HG03039 (cell line): ENCODE measurements at regions not wholly inside any gene's neighbourhood (a gene's known extent, or its start where the extent isn't known, plus 50 kb on each side); places are given as distances from the start of the nearest gene placed in this dataset.
"Not testable (repeated sequence)": the region's sequence is repeated elsewhere in the genome, so short reads cannot be mapped to it uniquely, and the experiment has no call there.

Experiments used
- ATAC-seq: cut with Tn5 transposase; IDR thresholded peaks from one replicate; pipeline ENCODE4 v1.9.1; 2021; ENCODE audit warnings: mild to moderate bottlenecking, moderate library complexity; ENCODE audit not compliant: unreplicated experiment

GRCh38 chr10:61818251-61818650, 83.2 kb upstream of the ARID5B start:
- ATAC-seq, result not testable (repeated sequence)

- no peak for ATAC-seq
Observed at GRCh38 chr10:61819208-61819607, 82.3 kb upstream of the ARID5B start.

- no peak for ATAC-seq
Observed at GRCh38 chr10:61821153-61821552, 80.3 kb upstream of the ARID5B start.

- no peak for ATAC-seq
Observed at GRCh38 chr10:61821693-61822092, 79.8 kb upstream of the ARID5B start.

GRCh38 chr10:61822096-61822495, 79.4 kb upstream of the ARID5B start:
- no peak for ATAC-seq

GRCh38 chr10:61822781-61823230, 78.7 kb upstream of the ARID5B start:
- ATAC-seq, result no peak

GRCh38 chr10:61825001-61825400, 76.5 kb upstream of the ARID5B start:
- no peak for ATAC-seq

- no peak for ATAC-seq
Observed at GRCh38 chr10:61825628-61826027, 75.9 kb upstream of the ARID5B start.

GRCh38 chr10:61828034-61828433, 73.5 kb upstream of the ARID5B start:
- ATAC-seq, result no peak

GRCh38 chr10:61828788-61829187, 72.7 kb upstream of the ARID5B start:
- no peak for ATAC-seq

GRCh38 chr10:61830072-61830845, 71.2 kb upstream of the ARID5B start:
- no peak for ATAC-seq

GRCh38 chr10:61830846-61831273, 70.6 kb upstream of the ARID5B start:
- ATAC-seq, result no peak

- no peak for ATAC-seq
Observed at GRCh38 chr10:61832866-61833481, 68.5 kb upstream of the ARID5B start.

GRCh38 chr10:61834519-61834918, 67.0 kb upstream of the ARID5B start:
- ATAC-seq, result no peak

- peak; percentile 43 for ATAC-seq
Observed at GRCh38 chr10:61835069-61835945, 66.2 kb upstream of the ARID5B start.

- no peak for ATAC-seq
Observed at GRCh38 chr10:61835946-61836887, 65.3 kb upstream of the ARID5B start.

GRCh38 chr10:61836888-61837754, 64.4 kb upstream of the ARID5B start:
- no peak for ATAC-seq

- no peak for ATAC-seq
Observed at GRCh38 chr10:61837755-61838171, 63.7 kb upstream of the ARID5B start.

- no peak for ATAC-seq
Observed at GRCh38 chr10:61839916-61840315, 61.6 kb upstream of the ARID5B start.
